ENCODE measurements at regions not wholly inside any gene's neighbourhood (a gene's known extent, or its start where the extent isn't known, plus 50 kb on each side); places are given as distances from the start of the nearest gene placed in this dataset.

DNA sequence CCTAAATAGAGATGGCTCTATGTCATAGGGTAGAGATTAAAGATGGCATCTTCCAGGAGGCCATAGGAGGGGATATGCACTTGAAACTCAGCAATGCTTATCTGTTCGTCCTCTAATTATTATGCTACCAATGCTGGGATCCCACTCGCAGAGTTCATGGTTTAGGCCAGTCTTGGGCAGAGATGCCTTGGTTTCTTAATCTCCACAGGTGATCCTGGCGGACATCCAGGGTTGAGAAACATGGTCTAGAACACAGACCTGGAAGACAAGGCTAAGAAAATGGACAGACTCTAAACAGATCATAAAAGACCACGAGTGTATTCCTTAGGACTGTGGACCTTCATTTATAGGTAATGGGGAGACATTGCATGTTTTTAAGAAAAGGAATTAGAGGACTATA, 70.0 kb upstream of the IRS2 start:
- TF ChIP-seq POLR2AphosphoS5 (IDR thresholded peaks at IDR 0.05) (no peak), POLR2A (IDR thresholded peaks at IDR 0.05) (no peak)
- TF ChIP-seq, protein P1, sequence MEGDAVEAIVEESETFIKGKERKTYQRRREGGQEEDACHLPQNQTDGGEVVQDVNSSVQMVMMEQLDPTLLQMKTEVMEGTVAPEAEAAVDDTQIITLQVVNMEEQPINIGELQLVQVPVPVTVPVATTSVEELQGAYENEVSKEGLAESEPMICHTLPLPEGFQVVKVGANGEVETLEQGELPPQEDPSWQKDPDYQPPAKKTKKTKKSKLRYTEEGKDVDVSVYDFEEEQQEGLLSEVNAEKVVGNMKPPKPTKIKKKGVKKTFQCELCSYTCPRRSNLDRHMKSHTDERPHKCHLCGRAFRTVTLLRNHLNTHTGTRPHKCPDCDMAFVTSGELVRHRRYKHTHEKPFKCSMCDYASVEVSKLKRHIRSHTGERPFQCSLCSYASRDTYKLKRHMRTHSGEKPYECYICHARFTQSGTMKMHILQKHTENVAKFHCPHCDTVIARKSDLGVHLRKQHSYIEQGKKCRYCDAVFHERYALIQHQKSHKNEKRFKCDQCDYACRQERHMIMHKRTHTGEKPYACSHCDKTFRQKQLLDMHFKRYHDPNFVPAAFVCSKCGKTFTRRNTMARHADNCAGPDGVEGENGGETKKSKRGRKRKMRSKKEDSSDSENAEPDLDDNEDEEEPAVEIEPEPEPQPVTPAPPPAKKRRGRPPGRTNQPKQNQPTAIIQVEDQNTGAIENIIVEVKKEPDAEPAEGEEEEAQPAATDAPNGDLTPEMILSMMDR (IDR thresholded peaks at IDR 0.05) = no peak
